ENCODE measurements at regions not wholly inside any gene's neighbourhood (a gene's known extent, or its start where the extent isn't known, plus 50 kb on each side); places are given as distances from the start of the nearest gene placed in this dataset.

GRCh38 chr7:136050462-136050847, 73.3 kb upstream of the MTPN start:
- TF ChIP-seq CTCF (IDR thresholded peaks at IDR 0.05; ENCODE audit: insufficient read depth, low read length, severe bottlenecking) = no peak
- no peak for FAIRE-seq
- H3K27me3 ChIP-seq (ENCODE audit: control insufficient read depth, insufficient read depth, low read length) = no peaks in the 10 kb centered on the region
- H3K4me3 ChIP-seq (ENCODE audit: low read depth, low read length) = no peak overlapping the region
- no peak for DNase-seq (ENCODE audit: low read depth)
- H3K36me3 ChIP-seq (ENCODE audit: control insufficient read depth, insufficient read depth, low read length) = no peaks in the 10 kb centered on the region

DNA sequence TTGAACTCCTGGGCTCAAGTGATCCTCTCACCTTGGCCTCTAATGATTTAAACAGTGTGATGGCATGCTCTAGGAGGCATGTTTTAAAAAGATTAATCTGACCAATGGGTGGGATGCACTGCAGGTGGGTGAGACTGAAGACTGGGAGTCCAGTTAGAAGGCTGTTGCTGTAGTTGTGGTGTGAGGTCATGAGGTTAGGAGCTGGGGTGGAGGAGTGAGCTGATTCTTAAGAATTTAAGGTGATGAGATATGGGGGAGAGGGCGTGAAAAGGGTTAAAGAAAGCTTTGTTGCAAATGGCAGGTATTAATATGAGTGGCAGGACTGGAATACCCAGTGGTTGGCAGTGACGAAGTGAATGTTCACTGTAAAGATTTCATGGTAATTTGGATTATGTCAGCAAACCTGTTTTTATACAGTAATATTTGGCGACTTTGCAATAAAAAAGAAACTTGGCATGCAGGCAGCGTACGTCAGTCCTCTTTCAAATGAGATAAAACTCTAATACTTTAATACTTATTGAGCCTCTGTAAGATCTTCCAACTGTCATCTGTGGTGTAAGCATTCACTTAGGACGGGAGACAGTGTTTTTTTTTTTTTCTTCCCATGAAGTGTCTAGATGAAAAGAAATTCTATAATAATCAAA, 72.8 kb upstream of the MTPN start:
- Histone ChIP-seq H3K36me3 (ENCODE audit: control insufficient read depth, insufficient read depth, low read length) (no peaks in the 10 kb centered on the region), H3K27me3 (ENCODE audit: control insufficient read depth, insufficient read depth, low read length) (no peaks in the 10 kb centered on the region), H3K4me3 (ENCODE audit: low read depth, low read length) (no peak overlapping the region)
- TF ChIP-seq CTCF (IDR thresholded peaks at IDR 0.05; ENCODE audit: insufficient read depth, low read length, severe bottlenecking) = no peak
- DNase-seq (ENCODE audit: low read depth) = no peak
- FAIRE-seq = no peak

GRCh38 chr7:136049117-136049516, 72.0 kb upstream of the MTPN start:
- no peaks in the 10 kb centered on the region for H3K27me3 ChIP-seq (ENCODE audit: control insufficient read depth, insufficient read depth, low read length)
- H3K4me3 ChIP-seq (ENCODE audit: low read depth, low read length) = no peak overlapping the region
- FAIRE-seq (peak; percentile 55), DNase-seq (ENCODE audit: low read depth) (no peak)
- no peaks in the 10 kb centered on the region for H3K36me3 ChIP-seq (ENCODE audit: control insufficient read depth, insufficient read depth, low read length)
- TF ChIP-seq CTCF (IDR thresholded peaks at IDR 0.05; ENCODE audit: insufficient read depth, low read length, severe bottlenecking) = no peak

DNA sequence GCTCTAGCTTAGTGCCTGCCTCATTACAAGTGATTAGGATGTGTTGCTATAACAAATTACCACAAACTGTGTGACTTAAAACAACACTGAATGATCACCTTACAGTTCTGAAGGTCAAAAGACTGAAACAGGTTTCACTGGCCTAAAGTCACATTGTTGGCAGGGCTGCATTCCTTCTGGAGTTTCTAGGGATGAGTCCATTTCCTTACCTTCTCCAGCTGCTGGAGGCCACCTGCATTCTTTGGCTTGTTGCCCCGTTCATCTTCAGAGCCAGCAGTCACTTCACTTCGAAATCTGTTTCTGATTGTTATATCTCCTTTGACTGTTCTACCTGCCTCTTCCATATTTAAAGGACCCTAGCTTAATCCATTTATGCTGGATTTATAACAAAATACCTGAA, 69.4 kb upstream of the MTPN start:
- H3K36me3 ChIP-seq (ENCODE audit: control insufficient read depth, insufficient read depth, low read length) = no peaks in the 10 kb centered on the region
- no peak for DNase-seq (ENCODE audit: low read depth)
- H3K27me3 ChIP-seq (ENCODE audit: control insufficient read depth, insufficient read depth, low read length) = no peaks in the 10 kb centered on the region
- no peak overlapping the region for H3K4me3 ChIP-seq (ENCODE audit: low read depth, low read length)
- no peak for TF ChIP-seq CTCF (IDR thresholded peaks at IDR 0.05; ENCODE audit: insufficient read depth, low read length, severe bottlenecking)
- no peak for FAIRE-seq

DNA sequence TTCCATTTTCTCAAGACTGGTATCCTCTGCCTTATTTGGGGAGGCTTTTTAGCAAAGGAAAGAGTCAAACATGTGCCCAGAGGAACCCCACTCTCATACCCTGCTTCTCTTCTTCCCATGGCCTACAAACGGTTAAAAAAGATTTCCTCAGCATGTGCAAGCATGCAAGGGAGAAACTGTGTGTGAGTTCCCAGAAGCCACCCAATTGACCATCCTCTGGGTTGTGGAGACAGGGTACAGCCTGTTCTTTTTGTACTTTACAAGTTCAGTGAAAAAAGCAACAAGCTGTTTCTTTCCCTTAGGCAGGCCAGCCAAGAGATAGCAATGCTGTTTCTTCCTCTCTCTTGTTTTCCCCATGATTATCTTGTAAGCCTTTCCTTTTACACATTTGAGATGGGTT, 68.8 kb upstream of the MTPN start:
- Histone ChIP-seq H3K36me3 (ENCODE audit: control insufficient read depth, insufficient read depth, low read length) (no peaks in the 10 kb centered on the region), H3K27me3 (ENCODE audit: control insufficient read depth, insufficient read depth, low read length) (no peaks in the 10 kb centered on the region), H3K4me3 (ENCODE audit: low read depth, low read length) (no peak overlapping the region)
- no peak for TF ChIP-seq CTCF (IDR thresholded peaks at IDR 0.05; ENCODE audit: insufficient read depth, low read length, severe bottlenecking)
- FAIRE-seq (no peak), DNase-seq (ENCODE audit: low read depth) (no peak)

DNA sequence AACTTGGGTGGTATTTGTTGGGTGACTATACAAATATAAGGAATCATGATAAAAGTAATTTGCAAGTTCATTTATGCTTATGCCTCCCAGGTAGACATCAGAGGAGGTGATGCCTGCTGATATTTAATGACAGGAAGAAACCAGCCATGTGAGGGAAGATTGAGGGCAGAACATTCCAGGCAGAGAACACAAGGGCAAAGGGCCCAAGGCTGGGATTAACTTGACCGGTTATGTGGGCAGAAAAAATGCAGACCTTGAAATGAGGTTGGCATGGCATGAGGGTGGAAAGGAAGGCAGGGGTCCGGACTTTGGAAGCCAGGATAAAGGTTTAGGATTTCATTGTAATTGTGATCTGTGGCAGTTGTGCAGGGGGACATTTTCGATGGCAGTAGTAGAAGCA, 68.0 kb upstream of the MTPN start:
- FAIRE-seq (no peak), DNase-seq (ENCODE audit: low read depth) (no peak)
- Histone ChIP-seq H3K36me3 (ENCODE audit: control insufficient read depth, insufficient read depth, low read length) (no peaks in the 10 kb centered on the region), H3K27me3 (ENCODE audit: control insufficient read depth, insufficient read depth, low read length) (no peaks in the 10 kb centered on the region), H3K4me3 (ENCODE audit: low read depth, low read length) (no peak overlapping the region)
- no peak for TF ChIP-seq CTCF (IDR thresholded peaks at IDR 0.05; ENCODE audit: insufficient read depth, low read length, severe bottlenecking)

Measured in bronchial epithelial cell (primary cell).